ENCODE measurements at regions not wholly inside any gene's neighbourhood (a gene's known extent, or its start where the extent isn't known, plus 50 kb on each side); places are given as distances from the start of the nearest gene placed in this dataset.

DNA sequence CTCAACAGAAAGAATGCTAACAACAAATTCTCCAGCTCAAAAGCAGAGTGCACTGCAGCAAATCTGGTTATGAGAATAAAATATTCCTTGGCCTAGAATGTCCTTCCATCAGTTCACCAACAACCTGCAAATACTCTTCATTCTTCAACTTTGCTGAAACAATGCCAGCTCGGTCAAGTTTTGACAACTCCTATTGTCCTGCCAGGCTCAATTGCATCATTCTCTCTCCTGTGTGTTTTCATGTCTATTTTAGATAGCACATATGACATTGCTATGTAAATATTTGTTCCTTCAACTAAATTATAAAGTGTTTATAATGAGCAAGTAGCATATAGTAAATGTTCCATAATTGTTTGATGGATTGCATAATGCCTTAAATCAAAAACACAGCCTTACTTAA lies 463.8 kb downstream of the TLE1 start (continued):
- TF ChIP-seq ZBTB40 (IDR thresholded peaks at IDR 0.05) (no peak), ZBTB40 (CRISPR knock-in tag; IDR thresholded peaks at IDR 0.05) (no peak)
